GM23248 (cell line): ENCODE measurements at regions not wholly inside any gene's neighbourhood (a gene's known extent, or its start where the extent isn't known, plus 50 kb on each side); places are given as distances from the start of the nearest gene placed in this dataset.

Source experiments
- DNase-seq: peaks from one replicate; pipeline ENCODE4 v3.0.0-alpha.2; 2015
- H2AFZ ChIP-seq: fragments of 200-600 bp; sonication (generic); 2 replicates; pipeline ENCODE4 v1.6.1; 2016; ENCODE audit warnings: antibody characterized with exemption
- H3F3A ChIP-seq: fragments of 200-600 bp; sonication (generic); 2 replicates; pipeline ENCODE4 v1.6.1; 2016; ENCODE audit warnings: mild to moderate bottlenecking, antibody characterized with exemption, mixed run types; ENCODE audit not compliant: insufficient read depth
- H3K27ac ChIP-seq: fragments of 200-600 bp; sonication (generic); 2 replicates; pipeline ENCODE4 v1.5.1; 2016; ENCODE audit warnings: mild to moderate bottlenecking
- H3K27me3 ChIP-seq: fragments of 200-600 bp; sonication (generic); replicated peaks from 2 replicates; pipeline ENCODE4 v1.6.1; 2016; ENCODE audit warnings: mild to moderate bottlenecking; ENCODE audit not compliant: insufficient read depth
- H3K36me3 ChIP-seq: fragments of 200-600 bp; sonication (generic); 2 replicates; pipeline ENCODE4 v1.6.1; 2016; ENCODE audit warnings: low read depth, mild to moderate bottlenecking
- H3K4me1 ChIP-seq: fragments of 200-600 bp; sonication (generic); 2 replicates; pipeline ENCODE4 v1.6.1; 2016; ENCODE audit warnings: mild to moderate bottlenecking; ENCODE audit not compliant: insufficient read depth
- H3K4me2 ChIP-seq: fragments of 200-600 bp; sonication (generic); one replicate; pipeline ENCODE4 v1.6.1; 2016; ENCODE audit warnings: mild to moderate bottlenecking; ENCODE audit not compliant: unreplicated experiment
- H3K4me3 ChIP-seq: fragments of 200-600 bp; sonication (generic); 2 replicates; pipeline ENCODE4 v1.5.1; 2016; ENCODE audit warnings: mild to moderate bottlenecking
- H3K79me2 ChIP-seq: fragments of 200-600 bp; sonication (generic); 2 replicates; pipeline ENCODE4 v1.6.1; 2016; ENCODE audit warnings: mild to moderate bottlenecking; ENCODE audit not compliant: insufficient read depth
- H3K9ac ChIP-seq: fragments of 200-600 bp; sonication (generic); 2 replicates; pipeline ENCODE4 v1.6.1; 2016; ENCODE audit warnings: mild to moderate bottlenecking
- H3K9me2 ChIP-seq: fragments of 200-600 bp; sonication (generic); 2 replicates; pipeline ENCODE4 v1.6.1; 2016; ENCODE audit warnings: mixed run types, mild to moderate bottlenecking, moderate library complexity; ENCODE audit not compliant: insufficient read depth
- H3K9me3 ChIP-seq: fragments of 200-600 bp; sonication (generic); one replicate; pipeline ENCODE4 v1.6.1; 2017; ENCODE audit warnings: low read depth
- H4K20me1 ChIP-seq: fragments of 200-600 bp; sonication (generic); 2 replicates; pipeline ENCODE4 v1.6.0; 2016; ENCODE audit not compliant: insufficient read depth
- EZH2 ChIP-seq: fragments of 200-600 bp; sonication (generic); IDR thresholded peaks from 2 replicates; pipeline ENCODE4 v1.6.1; 2018; ENCODE audit warnings: antibody characterized with exemption, mild to moderate bottlenecking; ENCODE audit not compliant: insufficient read depth, poor library complexity, severe bottlenecking
- EZH2phosphoT487 ChIP-seq: fragments of 200-600 bp; sonication (generic); IDR thresholded peaks from 2 replicates; pipeline ENCODE4 v1.6.1; 2018; ENCODE audit warnings: antibody characterized with exemption, moderate library complexity, mild to moderate bottlenecking, low read depth; ENCODE audit not compliant: insufficient read depth
- WGBS, 2 experiments: methylation state at CpG; one replicate each; pipeline ENCODE4 v1.1.6; 2015 to 2017; ENCODE audit warnings: low lambda C conversion rate in 2 of 2, low coverage in 1 of 2; ENCODE audit errors: missing lambda C conversion rate in 2 of 2; 5-methylcytosine and 5-hydroxymethylcytosine counted together
- in situ Hi-C: fragments of 300-500 bp; cut with MboI; formaldehyde crosslinking; loops from 2 replicates; pipeline ENCODE4 v1.15.0; 2020

GRCh38 chr6:105833959-105834947 lies 251.9 kb upstream of the PRDM1 start:
- in situ Hi-C loops: no loop called here
- H3K4me3 ChIP-seq: no peak overlapping the region
- DNase-seq: no peak

GRCh38 chr6:105832313-105832761 lies 253.8 kb upstream of the PRDM1 start:
- DNase-seq: no peak
- no peak overlapping the region for H3K4me3 ChIP-seq
- no peaks in the 10 kb centered on the region for H3K4me1 ChIP-seq
- no peak overlapping the region for H3K9ac ChIP-seq
- H3K9me2 ChIP-seq: no peaks in the 10 kb centered on the region
- TF ChIP-seq EZH2 (no peak), EZH2phosphoT487 (no peak)
- H3K79me2 ChIP-seq: no peaks in the 10 kb centered on the region
- H3K27ac ChIP-seq: no peak overlapping the region
- no peaks in the 10 kb centered on the region for H3K9me3 ChIP-seq
- H2AFZ ChIP-seq: no peak overlapping the region
- no peak overlapping the region for H3K4me2 ChIP-seq
- in situ Hi-C loops: no loop called here
- WGBS, 2 experiments: 93 to 98% methylated on average over 5 of the region's 5 CpGs
- no peaks in the 10 kb centered on the region for H3K36me3 ChIP-seq
- no peaks in the 10 kb centered on the region for H3K27me3 ChIP-seq
- H3F3A ChIP-seq: no peaks in the 10 kb centered on the region
- H4K20me1 ChIP-seq: no peaks in the 10 kb centered on the region

More at GRCh38 chr6:105833959-105834947, 251.9 kb upstream of the PRDM1 start:
- Histone ChIP-seq H3K79me2 (no peaks in the 10 kb centered on the region), H3K27me3 (no peaks in the 10 kb centered on the region), H3K9ac (no peak overlapping the region), H3K36me3 (no peaks in the 10 kb centered on the region), H3K27ac (no peak overlapping the region), H3K9me3 (no peaks in the 10 kb centered on the region), H3K4me2 (no peak overlapping the region), H2AFZ (no peak overlapping the region), H3F3A (peaks cover 6% of the 10 kb centered on the region; the same call in 1 of the 2 replicates), H3K4me1 (peaks cover 14% of the 10 kb centered on the region), H3K9me2 (no peaks in the 10 kb centered on the region), H4K20me1 (no peaks in the 10 kb centered on the region)
- WGBS, 2 experiments: 91 to 93% methylated on average over 7 of the region's 7 CpGs
- no peak for TF ChIP-seq EZH2phosphoT487
- TF ChIP-seq EZH2: no peak

GRCh38 chr6:105831311-105832097 lies 254.6 kb upstream of the PRDM1 start:
- in situ Hi-C loops: no loop called here
- H2AFZ ChIP-seq: no peak overlapping the region

GRCh38 chr6:105825210-105825609 lies 260.9 kb upstream of the PRDM1 start:
- no peak for DNase-seq
- H3K27me3 ChIP-seq: no peaks in the 10 kb centered on the region
- TF ChIP-seq EZH2 (no peak), EZH2phosphoT487 (no peak)
- no peak overlapping the region for H2AFZ ChIP-seq
- peaks cover 13% of the 10 kb centered on the region; the same call in 1 of the 2 replicates for H3F3A ChIP-seq
- no peak overlapping the region for H3K4me3 ChIP-seq
- no peak overlapping the region for H3K9ac ChIP-seq
- H3K9me2 ChIP-seq: no peaks in the 10 kb centered on the region
- peaks cover 13% of the 10 kb centered on the region for H3K4me1 ChIP-seq
- H3K36me3 ChIP-seq: no peaks in the 10 kb centered on the region
- no peaks in the 10 kb centered on the region for H4K20me1 ChIP-seq
- H3K4me2 ChIP-seq: no peak overlapping the region
- peak overlapping the region; percentile 11; the same call in 1 of the 2 replicates for H3K27ac ChIP-seq
- 86 to 98% methylated on average over 1 of the region's 1 CpG for WGBS, 2 experiments
- no peaks in the 10 kb centered on the region for H3K79me2 ChIP-seq
- no peaks in the 10 kb centered on the region for H3K9me3 ChIP-seq
- in situ Hi-C loops: no loop called here

More at GRCh38 chr6:105831311-105832097, 254.6 kb upstream of the PRDM1 start:
- Histone ChIP-seq H3F3A (no peaks in the 10 kb centered on the region), H3K9ac (no peak overlapping the region), H3K27me3 (no peaks in the 10 kb centered on the region), H3K9me2 (no peaks in the 10 kb centered on the region), H3K4me3 (no peak overlapping the region), H3K36me3 (no peaks in the 10 kb centered on the region), H3K4me1 (no peaks in the 10 kb centered on the region), H3K4me2 (no peak overlapping the region), H3K9me3 (no peaks in the 10 kb centered on the region), H3K27ac (no peak overlapping the region), H4K20me1 (no peaks in the 10 kb centered on the region), H3K79me2 (no peaks in the 10 kb centered on the region)
- 99 to 100% methylated on average over 5 of the region's 5 CpGs for WGBS, 2 experiments
- TF ChIP-seq EZH2: no peak
- TF ChIP-seq EZH2phosphoT487: no peak
- no peak for DNase-seq
